M059J (cell line): ENCODE measurements at regions not wholly inside any gene's neighbourhood (a gene's known extent, or its start where the extent isn't known, plus 50 kb on each side); places are given as distances from the start of the nearest gene placed in this dataset.
"Not testable (repeated sequence)": the region's sequence is repeated elsewhere in the genome, so short reads cannot be mapped to it uniquely, and the experiment has no call there.

Experiments
- DNase-seq: peaks from one replicate; pipeline ENCODE4 v3.0.0-alpha.2; 2012; ENCODE audit warnings: low read depth

DNA sequence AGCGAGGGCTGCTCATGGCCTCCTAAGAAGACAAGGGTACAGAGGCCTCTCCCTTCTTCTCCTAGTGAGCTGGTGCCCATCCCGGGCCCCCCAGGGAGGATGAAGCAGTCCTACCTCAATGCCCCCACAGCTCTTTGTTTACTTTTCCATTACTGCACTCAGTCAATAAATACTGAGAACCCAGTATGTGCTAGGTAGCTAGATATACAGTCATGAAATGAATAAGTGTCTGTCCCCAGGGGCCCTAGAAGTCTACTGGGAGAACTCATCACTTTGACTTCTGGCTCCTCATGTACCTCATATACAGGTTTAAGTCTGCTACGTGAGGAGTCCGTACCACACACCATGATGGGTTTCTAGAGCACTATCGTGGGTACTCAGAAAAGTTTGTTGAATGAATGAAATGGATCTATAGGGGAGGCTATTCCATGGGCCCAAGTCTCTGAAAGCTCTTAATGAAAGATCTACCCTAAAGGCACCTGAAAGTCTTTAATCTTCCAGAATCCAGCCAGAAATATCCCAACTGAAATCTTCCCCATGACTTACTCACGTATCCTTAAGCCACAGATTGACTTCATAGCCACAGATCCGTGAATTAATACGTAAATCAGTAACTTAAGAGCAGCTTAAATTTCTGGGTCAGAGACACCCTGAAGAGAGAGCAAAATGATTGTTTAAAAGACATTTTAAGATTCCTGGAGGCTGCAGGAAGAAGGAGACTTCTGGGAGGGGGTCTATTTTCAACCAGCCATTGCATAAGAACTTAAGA lies 51.6 kb upstream of the POMP start:
- DNase-seq: no peak

DNA sequence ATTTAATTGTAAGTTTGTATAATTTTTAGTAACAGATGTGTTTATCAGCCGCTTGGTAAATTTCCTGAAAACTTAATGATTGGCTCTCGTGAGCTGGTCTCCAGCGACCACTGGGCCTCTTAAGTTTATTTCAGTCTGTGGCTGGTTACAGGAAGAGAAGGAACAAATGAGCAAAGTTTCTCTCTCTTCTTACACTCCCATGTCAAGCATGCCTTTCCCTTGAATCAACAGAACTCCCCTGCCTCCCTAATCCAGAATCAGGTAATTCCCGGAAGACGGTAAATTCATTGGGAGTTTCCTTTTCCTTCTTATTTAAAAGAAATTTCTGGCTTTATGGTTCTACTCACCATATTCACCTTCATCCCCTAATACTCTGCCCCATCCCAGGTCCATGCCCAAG lies 52.5 kb upstream of the POMP start:
- DNase-seq: no peak

DNA sequence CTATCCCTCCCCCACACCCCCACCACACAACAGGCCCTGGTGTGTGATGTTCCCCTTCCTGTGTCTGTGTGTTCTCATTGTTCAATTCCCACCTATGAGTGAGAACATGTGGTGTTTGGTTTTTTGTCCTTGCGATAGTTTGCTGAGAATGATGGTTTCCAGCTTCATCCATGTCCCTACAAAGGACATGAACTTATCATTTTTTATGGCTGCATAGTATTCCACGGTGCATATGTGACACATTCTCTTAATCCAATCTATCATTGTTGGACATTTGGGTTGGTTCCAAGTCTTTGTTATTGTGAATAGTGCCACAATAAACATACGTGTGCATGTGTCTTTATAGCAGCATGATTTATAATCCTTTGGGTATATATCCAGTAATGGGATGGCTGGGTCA lies 53.8 kb upstream of the POMP start:
- not testable (repeated sequence) for DNase-seq

DNA sequence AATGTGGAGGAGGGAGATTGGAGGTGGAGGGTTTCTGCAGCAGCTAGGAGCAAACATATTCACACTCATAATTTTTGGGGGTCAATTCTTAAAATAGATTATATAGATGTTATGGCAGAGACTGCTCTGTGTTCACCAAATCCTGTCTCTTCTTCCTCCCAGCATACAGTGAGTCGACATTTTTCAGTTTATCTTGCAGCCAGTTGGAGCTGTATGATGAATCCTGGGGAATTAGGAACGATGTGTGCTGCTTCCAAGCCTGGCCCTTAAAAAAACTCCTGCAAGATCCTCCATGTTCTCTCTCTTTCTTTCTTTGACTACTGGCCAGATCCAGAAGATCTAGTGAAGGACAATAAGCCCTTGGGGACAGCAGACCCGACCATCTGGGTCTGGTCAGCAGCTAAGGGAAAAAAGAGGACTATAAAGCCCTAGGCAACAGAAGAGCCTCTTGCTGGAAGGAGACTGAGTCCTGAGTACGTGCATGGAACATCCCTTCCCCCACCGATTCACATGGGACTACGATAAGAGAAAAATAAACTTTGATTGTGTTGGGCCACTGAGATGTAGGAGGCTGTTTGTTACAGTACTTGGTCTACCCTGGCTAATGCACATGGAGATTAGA lies 55.8 kb upstream of the POMP start:
- no peak for DNase-seq

DNA sequence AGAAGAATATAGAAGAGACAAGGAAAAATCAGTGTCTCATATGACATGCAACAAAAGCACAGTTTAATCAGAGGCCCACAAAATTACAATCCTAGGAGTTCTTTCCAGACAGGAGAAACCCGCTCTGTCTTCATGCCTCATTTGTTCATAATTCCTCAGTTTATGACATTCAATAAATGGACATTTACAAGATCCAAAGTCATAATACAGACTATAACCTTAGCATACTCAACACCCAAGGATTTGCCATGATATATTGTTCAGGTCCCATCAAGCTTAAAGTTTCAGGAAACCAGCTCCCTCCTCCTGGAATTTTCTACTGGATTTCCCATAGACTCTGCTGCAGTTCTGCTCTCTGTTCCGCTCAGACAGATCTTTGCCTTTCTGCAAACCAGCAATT lies 56.4 kb upstream of the POMP start:
- no peak for DNase-seq

DNA sequence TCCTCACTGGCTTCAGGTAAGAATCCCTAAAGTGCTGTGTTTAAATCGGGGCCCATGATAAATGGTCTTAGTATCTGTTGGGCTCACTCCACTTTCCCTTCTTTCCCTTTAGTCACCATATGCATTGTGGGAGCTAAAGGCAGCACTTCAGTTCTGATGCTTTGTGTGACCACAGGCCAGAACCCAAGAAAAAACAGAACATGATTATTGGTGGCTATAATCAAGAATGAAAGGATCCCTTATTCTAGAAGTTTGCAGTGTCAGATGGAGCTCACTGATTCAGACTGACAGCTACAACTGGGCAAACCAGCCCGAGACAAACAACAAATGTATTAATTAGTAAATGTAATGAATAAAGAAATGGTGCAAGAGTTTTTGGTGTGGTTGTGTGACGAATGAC lies 57.3 kb upstream of the POMP start:
- no peak for DNase-seq

DNA sequence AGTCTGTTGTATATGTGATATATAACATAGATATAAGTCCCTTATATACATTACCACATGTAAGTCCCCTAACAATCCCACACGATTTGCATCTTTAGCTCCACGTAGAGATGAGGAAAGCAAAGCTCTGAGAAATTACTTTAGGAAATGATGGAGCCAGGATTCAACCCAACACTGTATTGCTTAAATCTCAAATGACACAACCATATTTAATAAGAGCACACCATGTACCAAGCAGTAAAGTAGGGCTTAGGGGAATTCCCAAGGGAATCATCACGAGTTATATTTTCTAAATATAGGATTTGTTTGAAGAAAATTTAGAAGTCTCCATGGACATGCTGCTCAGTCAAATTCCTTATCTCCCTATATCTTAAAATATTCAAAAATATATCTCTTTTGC lies 61.3 kb upstream of the POMP start:
- DNase-seq: no peak

DNA sequence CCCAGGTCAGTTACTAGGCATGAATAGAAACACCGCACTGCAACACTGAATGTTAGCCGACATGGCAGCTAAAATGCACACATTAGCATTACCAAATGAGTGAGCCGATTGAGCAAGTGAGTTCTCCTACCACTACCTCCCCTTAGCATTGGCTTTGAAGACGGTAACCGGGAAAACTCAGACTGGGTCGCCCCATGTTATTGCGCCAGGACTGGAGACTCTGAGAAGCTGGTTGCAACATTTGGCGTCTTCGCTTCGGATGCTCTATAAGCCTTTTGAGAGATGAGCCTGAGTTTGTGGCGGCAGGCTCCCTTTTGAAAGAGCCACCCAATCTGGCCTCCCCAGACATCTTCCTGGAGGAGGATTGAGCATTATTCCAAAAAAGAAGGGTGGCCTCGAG lies 68.5 kb upstream of the POMP start:
- no peak for DNase-seq

DNA sequence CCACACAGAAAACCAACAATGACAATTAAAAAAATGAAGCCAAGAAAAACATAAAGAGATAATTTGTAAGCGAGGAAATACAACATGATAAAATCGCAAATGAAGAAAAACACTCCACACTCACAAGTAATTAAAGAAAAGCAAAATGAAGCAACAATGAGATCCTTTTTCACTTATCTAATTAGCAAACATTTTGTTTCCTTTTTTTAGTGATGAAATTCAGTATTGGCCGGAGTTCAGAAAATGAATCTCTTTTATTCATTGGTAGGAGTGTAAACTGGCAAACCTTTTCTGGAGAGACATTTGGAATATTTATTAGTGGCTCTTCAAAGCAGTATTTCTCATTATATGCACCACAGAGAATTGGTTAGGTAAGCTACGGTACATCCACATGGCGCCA lies 70.6 kb upstream of the POMP start:
- DNase-seq: no peak

DNA sequence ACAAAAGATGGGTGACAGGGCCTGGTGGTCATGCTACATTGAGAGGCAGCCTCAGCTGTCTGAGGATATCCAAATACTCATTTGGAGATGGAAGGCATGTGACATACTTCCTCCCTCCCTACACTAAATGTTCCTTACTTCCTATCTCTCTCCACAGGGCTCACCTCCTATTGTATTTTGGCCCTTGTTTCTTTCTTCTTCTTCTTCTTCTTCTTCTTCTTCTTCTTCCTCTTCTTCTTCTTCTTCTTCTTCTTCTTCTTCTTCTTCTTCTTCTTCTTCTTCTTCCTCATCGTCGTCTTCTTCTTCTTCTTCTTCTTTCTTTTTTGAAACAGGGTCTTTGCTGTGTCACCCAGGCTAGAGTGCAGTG lies 71.8 kb upstream of the POMP start:
- DNase-seq: no peak

DNA sequence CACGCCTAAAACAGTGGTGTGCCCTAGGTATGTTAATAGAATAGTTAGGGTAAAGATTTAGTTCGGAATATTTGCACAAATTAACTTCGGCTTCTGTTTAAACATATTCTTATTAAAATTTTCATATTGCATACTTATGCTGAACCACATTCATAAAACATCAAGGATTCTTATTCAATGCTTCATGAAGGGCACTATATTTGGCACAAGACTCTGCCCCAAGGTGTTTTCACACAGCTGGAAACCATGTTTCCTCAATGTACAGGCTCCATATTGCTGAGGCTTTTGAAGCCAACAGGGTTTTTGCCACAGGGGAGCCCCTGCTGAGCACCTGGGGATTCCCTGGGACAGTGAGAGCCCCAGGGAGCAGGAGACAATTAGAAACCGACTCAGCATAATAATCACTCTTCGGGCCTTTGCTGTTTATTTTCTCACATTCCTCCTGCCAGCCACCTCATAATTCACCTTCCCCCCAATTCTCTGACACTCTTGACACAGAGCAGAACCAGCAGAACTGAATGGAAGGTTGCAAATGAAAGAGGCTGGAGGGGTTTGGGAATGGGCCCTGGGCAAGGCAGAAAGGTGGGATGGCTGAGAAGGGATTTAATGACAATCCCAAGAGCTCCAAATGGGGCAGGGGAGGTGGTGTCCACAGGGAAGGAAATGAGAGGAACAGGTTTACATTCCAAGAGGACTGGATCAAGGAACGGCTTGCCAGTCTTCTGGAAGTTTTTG lies 72.3 kb upstream of the POMP start:
- no peak for DNase-seq

DNA sequence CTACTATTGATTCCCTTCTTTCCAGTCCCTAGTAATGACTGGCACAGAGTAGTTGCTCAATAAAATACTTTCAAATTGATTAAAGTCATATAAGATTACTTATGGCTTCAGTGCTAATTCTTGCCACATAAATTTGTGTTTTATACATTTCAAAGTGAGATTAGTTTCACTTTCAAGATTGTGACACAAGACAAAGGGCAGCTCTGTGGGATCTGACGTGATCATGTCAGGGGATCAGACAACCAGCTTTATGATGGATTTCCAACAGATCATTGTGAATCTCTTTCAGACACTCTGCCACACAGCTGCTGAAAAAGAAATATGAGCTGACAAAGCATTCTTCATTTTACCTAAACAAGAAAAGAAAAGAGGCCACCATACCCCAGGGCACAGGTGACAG lies 73.4 kb upstream of the POMP start:
- no peak for DNase-seq

DNA sequence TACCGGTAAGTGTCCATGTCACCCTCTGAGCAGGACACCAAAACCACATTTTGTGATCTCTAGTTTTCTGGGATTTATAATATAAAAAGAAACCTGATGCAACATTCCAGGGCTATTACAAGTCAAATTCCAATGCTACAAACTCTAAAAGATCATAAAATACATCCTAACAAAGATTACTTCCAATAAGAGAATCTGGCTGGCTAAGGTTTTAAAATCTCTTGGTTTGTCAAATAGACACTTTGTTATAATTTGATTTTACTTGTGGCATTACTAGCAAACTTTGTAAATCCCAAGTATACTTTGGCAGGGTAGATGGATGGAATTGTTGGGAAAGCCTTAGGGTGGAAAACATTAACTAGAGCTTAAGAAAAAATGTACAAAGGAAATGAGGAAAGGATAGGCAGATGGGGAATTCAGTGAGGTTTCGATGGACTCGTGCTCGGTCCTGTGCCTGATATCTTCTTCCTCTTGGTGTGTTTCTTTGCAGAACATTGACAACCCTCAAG lies 74.0 kb upstream of the POMP start:
- DNase-seq: peak; percentile 73

DNA sequence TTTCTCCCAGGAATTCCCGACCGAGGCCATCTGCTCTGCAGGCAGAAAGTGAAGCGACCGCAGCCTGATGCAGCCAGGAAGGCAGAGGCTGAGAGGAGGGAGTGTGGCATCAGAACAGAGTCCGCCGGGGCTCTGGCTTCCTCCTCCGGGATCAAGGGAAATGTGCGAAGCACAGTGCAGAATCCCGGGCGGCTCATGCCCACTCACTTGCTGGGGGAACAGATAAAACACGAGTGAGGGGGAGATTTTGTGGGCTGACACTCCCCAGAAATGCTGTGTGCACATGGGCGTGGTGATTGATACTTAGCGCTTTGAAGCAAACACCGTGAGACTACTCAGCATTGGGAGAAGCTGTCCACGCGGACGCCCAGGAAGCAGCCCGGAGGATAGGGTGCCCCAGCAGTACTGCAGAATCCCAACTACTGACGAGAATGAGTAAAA lies 75.3 kb upstream of the POMP start:
- DNase-seq: no peak

DNA sequence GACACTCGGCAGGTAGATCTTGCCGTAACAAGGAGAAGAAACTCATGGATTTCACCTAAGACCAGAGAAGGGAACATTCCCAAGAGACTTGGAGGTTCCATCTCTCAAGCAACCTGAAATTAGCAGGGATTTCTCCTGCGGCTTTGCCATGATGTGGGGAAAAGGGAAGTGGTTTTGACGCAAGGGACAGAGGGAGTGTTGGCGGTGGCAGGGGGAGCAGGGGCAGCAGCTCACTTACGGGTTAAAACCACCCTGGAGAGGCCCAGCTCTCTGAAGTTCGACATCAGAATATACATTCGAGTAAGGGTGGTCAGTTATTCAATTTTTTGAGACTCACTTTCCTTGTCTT lies 76.1 kb upstream of the POMP start:
- DNase-seq: no peak

DNA sequence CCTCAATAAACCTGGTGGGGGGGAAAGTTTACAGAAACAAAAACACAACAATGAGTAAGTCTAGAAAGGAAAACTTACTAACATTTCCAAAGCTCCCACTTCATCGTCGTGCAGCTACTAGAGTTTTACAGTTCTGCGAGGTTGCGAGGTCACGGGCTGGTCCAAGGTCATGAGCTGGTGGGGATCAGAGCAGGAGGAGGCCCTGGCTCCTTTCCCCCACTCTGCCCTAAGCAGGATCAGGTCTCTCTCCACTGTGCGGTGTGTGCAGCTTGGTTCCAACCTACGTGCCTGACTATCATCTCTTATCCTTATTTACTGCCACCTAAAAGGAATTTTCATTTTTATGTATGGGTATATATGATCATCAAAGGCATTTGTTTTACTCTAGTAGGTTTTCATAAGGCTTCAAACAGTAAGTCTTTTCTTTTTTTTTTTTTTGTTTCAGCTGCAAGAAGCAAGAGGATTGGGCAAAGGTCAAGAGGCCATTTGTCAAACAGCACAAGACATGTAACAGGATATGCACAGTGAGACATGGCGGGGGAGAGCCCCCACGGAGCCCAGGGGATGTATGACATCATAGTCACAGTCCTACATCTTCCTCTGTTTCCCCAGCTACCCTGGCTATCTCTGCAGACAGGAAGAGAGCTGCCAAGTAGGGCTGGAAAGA lies 76.6 kb upstream of the POMP start:
- DNase-seq: no peak

DNA sequence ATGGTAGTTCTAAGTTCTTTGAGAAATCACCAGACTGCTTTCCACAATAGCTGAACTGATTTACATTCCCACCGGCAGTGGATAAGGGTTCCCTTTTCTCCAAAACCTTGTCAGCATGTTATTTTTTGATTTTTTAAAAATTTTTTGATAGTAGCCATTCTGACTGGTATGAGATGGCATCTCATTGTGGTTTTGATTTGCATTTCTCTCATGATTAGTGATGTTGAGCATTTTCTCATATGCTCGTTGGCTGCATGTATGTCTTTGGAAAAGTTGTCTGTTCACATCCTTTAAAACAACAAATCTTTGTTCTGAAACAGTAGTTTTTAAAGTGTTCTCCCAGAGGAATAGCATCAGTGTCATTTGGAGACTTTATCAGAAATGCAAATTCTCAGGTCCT lies 77.5 kb upstream of the POMP start:
- DNase-seq: no peak

DNA sequence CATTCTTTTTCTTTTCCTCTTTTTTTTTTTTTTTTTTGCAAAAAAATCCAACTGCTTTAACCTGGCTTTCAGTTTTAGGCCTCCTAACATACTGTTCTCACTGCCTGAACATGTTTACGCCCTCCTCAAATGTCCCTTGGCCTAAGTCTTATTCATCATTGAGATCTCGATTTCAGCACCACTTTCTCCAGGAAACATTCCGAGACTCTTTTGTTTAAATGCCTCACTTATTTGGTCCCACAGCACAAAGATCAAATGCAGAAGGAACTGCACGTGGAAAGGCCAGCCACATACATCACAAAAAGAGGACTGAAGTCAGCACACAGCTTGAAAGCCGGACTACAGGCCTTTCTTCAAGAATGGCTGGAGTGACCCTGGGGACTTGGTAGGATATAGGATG lies 79.2 kb upstream of the POMP start:
- no peak for DNase-seq

DNA sequence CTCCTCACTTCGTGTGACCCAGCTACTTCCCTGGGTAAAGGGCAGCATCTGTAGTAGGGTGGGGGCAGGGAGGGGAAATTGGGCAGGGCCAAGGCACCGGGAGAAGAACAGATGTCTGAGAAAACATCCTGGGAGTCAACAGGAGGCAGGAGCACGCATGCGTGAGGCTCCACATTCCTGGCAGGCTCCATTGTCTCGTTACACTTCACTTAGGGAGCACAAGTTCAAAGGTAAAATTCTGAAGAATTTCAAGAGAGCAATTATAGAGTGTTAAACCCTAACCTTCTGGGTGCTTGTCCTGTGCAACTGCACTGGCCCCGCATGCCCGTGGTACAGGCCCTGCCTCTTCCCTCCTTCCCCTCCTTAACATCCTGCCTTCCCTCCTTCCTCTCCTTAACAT lies 79.6 kb upstream of the POMP start:
- no peak for DNase-seq

DNA sequence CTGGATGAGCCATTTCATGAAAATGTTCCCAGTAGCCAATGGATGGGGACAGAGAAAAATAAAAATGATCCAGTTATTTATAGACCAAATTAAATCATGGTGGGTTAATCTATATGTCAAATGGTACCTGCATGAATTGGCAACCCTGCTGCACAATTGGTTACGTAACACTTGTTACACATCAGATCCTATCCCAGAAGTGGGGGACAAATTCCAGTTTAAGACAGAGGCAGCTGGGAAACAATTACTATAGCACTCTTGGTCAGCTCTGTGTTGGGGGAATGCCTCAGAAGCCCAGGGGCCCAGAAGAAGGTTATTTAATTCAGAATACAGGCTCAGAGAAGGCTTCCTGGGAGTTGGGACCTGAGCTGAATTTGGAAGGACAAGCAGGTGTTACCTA lies 81.1 kb upstream of the FLT1 start:
- no peak for DNase-seq

DNA sequence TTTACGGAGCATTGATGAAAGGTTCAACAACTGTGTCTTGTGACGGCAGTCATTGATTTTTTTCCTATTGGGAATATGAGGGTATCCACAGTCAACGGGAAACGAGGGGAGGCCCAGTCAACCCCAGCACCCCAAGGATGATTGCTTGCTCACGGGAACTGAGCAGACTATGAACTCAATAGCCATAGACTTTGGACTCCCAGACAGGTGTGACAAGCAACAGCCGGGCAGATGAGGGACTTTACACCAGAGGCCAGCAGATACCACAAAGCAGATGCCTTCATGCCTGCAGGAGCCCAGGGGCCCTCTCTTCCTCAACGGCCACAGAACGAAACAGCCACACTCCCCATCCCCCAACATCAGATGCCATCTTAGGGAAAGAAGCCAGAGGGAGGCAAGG lies 80.3 kb upstream of the FLT1 start:
- DNase-seq: no peak

DNA sequence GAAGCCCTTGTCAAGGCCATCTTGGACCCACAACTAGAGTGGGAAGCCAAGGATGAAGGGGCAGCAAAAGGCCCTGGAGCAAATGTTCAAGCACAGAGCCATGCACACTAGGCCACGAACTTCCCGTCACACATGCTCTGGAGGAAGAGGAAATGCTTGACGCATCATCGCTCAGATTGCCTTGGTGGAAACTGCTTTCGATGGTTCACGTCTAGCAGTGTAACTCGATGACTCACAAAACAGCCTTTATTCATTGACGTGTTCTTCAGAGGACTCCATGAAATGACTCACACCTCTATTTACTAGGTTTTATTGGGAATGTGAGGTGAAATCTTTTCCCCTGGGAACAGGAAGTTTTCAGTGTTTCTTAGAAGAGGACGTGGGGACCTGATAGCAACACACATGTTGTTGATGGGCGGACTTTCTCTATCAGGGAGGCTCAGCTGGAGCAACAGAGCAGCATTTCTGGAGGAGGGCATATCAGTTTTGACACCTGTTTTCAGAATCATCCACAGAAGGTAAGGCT lies 79.8 kb upstream of the FLT1 start:
- DNase-seq: peak; percentile 98
